ENCODE measurements at regions not wholly inside any gene's neighbourhood (a gene's known extent, or its start where the extent isn't known, plus 50 kb on each side); places are given as distances from the start of the nearest gene placed in this dataset.

DNA sequence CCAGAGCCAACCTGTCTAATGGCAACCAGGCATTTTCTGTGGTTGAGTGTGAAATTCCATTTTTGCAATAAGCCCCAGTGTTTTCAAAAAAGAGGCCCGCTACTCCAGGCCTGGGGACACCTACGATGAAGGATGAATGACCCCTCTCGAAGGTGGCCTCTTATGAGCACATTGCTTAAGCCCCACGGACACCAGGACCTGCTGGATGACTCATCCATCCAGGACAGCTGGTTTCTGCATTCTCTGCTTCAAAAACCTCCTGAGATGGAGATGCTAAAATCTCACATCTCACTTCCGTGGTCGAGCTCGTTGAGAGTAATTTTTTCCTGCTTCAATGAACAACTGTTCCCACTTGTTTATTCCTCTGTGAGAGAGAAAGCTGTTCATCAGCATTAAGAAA is 150.2 kb upstream of the FZD8 start:
- no peak for DNase-seq (ENCODE audit: low spot score in 2 of 2)
- no peak overlapping the region for H3K27ac ChIP-seq
- intact Hi-C loops (cut with DNase I; ENCODE audit: low total_unique reads) = no loop called here
- H3K4me1 ChIP-seq = no peaks in the 10 kb centered on the region
- no peak overlapping the region for H3K4me3 ChIP-seq
- H3K36me3 ChIP-seq = no peaks in the 10 kb centered on the region
- H3K27me3 ChIP-seq = no peaks in the 10 kb centered on the region
- no peak for TF ChIP-seq POLR2AphosphoS5 (IDR thresholded peaks at IDR 0.05)
- TF ChIP-seq, protein P1, sequence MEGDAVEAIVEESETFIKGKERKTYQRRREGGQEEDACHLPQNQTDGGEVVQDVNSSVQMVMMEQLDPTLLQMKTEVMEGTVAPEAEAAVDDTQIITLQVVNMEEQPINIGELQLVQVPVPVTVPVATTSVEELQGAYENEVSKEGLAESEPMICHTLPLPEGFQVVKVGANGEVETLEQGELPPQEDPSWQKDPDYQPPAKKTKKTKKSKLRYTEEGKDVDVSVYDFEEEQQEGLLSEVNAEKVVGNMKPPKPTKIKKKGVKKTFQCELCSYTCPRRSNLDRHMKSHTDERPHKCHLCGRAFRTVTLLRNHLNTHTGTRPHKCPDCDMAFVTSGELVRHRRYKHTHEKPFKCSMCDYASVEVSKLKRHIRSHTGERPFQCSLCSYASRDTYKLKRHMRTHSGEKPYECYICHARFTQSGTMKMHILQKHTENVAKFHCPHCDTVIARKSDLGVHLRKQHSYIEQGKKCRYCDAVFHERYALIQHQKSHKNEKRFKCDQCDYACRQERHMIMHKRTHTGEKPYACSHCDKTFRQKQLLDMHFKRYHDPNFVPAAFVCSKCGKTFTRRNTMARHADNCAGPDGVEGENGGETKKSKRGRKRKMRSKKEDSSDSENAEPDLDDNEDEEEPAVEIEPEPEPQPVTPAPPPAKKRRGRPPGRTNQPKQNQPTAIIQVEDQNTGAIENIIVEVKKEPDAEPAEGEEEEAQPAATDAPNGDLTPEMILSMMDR (IDR thresholded peaks at IDR 0.05) = no peak
- no peak for TF ChIP-seq POLR2A (IDR thresholded peaks at IDR 0.05)
- peaks cover 0 to 7% of the 10 kb centered on the region in 2 donors for H3K9me3 ChIP-seq

DNA sequence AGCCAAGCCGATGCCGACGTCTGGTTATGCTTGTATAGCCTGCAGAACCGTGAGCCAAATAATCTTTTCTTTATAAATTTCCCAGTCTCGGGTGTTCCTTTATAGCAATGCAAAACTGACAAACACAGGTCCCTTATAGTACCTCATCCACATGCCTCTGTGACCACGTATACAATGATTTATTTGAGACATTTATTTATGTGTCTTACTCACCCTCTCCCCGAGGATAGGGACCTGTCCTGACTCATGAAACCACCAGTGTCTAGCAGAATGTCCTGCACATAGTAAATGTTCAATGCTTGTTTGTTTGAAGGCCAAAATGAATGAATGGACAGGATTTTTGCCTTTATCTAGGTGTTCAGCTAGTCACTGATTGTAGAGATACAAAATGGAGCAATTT is 147.9 kb upstream of the FZD8 start:
- peaks cover 0 to 9% of the 10 kb centered on the region in 2 donors for H3K9me3 ChIP-seq
- TF ChIP-seq, protein P1 (IDR thresholded peaks at IDR 0.05) = no peak
- no peak for TF ChIP-seq POLR2A (IDR thresholded peaks at IDR 0.05)
- no peak for TF ChIP-seq POLR2AphosphoS5 (IDR thresholded peaks at IDR 0.05)
- no peaks in the 10 kb centered on the region for H3K36me3 ChIP-seq
- no peaks in the 10 kb centered on the region for H3K27me3 ChIP-seq
- intact Hi-C loops (cut with DNase I; ENCODE audit: low total_unique reads) = no loop called here
- H3K4me1 ChIP-seq = no peaks in the 10 kb centered on the region
- no peak for DNase-seq (ENCODE audit: low spot score in 2 of 2)
- H3K27ac ChIP-seq = no peak overlapping the region
- H3K4me3 ChIP-seq = no peak overlapping the region

DNA sequence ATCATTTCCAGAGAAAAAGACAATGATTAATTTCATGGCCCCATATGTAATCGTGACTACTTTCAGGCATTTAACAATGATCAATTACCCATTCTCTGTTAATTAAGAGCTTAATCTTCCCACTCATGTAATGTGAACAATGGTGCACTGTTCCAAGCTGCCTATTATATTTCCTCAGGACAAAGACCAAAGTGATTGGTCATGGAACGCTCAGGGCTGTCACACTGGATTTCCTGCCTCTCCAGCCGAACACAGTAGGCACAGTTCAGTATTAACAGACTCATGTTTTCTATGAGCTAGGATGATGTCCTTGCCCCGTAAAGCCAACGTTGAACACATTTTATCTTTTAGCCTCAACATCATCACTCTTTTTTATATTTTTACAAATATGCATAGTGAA is 142.7 kb upstream of the FZD8 start:
- Histone ChIP-seq H3K27ac (peak overlapping the region; percentile 48 to 70), H3K4me3 (no peak overlapping the region), H3K36me3 (no peaks in the 10 kb centered on the region), H3K4me1 (no peaks in the 10 kb centered on the region), H3K9me3 (peaks cover 0 to 9% of the 10 kb centered on the region in 2 donors), H3K27me3 (no peaks in the 10 kb centered on the region)
- TF ChIP-seq POLR2A (IDR thresholded peaks at IDR 0.05) (no peak), POLR2AphosphoS5 (IDR thresholded peaks at IDR 0.05) (no peak)
- TF ChIP-seq, protein P1 (IDR thresholded peaks at IDR 0.05) = no peak
- intact Hi-C loops (cut with DNase I; ENCODE audit: low total_unique reads) = no loop called here
- DNase-seq (ENCODE audit: low spot score in 2 of 2) = peak in 1 of 2 donors; percentile 21

DNA sequence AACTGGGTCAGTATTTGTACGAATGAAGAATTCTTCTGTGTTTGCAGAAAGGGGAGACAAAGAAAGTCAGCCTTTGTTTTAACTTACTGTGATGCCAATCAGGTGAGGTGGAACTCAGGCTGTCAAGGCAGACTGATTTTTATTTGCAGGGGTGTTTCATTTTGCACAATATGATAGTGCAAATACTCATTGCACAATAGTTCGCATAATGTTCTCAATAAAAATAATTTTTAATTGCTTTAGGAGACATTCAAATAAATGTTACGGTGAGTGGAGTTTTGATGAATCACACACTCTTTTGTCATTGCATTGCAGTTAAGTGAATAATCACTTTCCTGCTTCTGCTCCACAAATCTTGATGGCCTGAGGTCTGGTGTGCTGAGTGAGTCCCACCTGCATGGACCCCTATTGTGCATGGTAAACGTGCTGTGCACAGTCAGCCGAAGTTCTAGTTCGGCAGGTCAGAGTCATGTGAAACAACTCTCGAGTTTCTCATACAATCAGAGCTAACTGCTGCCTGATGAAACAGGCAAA is 141.3 kb upstream of the FZD8 start:
- Histone ChIP-seq H3K4me3 (no peak overlapping the region), H3K27me3 (no peaks in the 10 kb centered on the region), H3K36me3 (no peaks in the 10 kb centered on the region), H3K4me1 (no peaks in the 10 kb centered on the region), H3K9me3 (peaks cover 0 to 9% of the 10 kb centered on the region in 2 donors), H3K27ac (no peak overlapping the region)
- intact Hi-C loops (cut with DNase I; ENCODE audit: low total_unique reads) = no loop called here
- no peak for DNase-seq (ENCODE audit: low spot score in 2 of 2)
- TF ChIP-seq, protein P1 (IDR thresholded peaks at IDR 0.05) = no peak
- TF ChIP-seq POLR2AphosphoS5 (IDR thresholded peaks at IDR 0.05) (no peak), POLR2A (IDR thresholded peaks at IDR 0.05) (no peak)

DNA sequence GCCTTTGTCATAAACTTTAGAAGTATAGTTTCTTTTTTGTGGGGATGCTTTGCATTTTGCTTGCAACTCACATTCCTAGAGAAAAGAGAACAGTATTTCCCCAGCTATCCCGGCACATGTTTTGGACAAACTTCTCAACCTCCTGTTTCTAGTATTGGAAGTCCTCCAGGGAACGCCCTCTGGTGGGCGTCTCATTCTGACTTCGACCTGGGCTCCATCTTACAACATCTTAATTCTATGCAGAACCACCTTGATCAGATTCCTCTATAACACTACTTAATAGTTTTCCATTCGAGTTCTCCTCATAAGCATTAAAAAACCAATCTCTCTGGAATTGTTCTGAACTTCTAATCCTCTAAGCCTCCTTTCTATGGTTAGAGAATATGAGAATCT is 139.5 kb upstream of the FZD8 start:
- no peak for DNase-seq (ENCODE audit: low spot score in 2 of 2)
- H3K36me3 ChIP-seq = no peaks in the 10 kb centered on the region
- H3K9me3 ChIP-seq = no peaks in the 10 kb centered on the region
- intact Hi-C loops (cut with DNase I; ENCODE audit: low total_unique reads) = no loop called here
- no peak overlapping the region for H3K27ac ChIP-seq
- H3K4me1 ChIP-seq = no peaks in the 10 kb centered on the region
- no peaks in the 10 kb centered on the region for H3K27me3 ChIP-seq
- TF ChIP-seq, protein P1 (IDR thresholded peaks at IDR 0.05) = no peak
- TF ChIP-seq POLR2AphosphoS5 (IDR thresholded peaks at IDR 0.05) (no peak), POLR2A (IDR thresholded peaks at IDR 0.05) (no peak)
- H3K4me3 ChIP-seq = no peak overlapping the region
